ENCODE measurements at regions not wholly inside any gene's neighbourhood (a gene's known extent, or its start where the extent isn't known, plus 50 kb on each side); places are given as distances from the start of the nearest gene placed in this dataset.
A peak's percentile ranks its signal among the peaks of the same experiment; 100 is the strongest.
"Not testable (repeated sequence)": the region's sequence is repeated elsewhere in the genome, so short reads cannot be mapped to it uniquely, and the experiment has no call there.

GRCh38 chrX:109879991-109880390 lies 122.9 kb upstream of the TMEM164 start:
- no peak for DNase-seq (ENCODE audit: low read depth)

- no peak for DNase-seq (ENCODE audit: low read depth)
Measured at GRCh38 chrX:109880629-109881028, 122.3 kb upstream of the TMEM164 start.

- DNase-seq (ENCODE audit: low read depth), result peak; percentile 17
Measured at GRCh38 chrX:109886122-109886761, 116.7 kb upstream of the TMEM164 start.

GRCh38 chrX:109889289-109890006 lies 113.5 kb upstream of the TMEM164 start:
- DNase-seq (ENCODE audit: low read depth), result peak; percentile 35

- DNase-seq (ENCODE audit: low read depth), result no peak
Measured at GRCh38 chrX:109890300-109890699, 112.6 kb upstream of the TMEM164 start.

GRCh38 chrX:109890910-109891502 lies 111.9 kb upstream of the TMEM164 start:
- peak; percentile 38 for DNase-seq (ENCODE audit: low read depth)

GRCh38 chrX:109896024-109896423 lies 106.9 kb upstream of the TMEM164 start:
- not testable (repeated sequence) for DNase-seq (ENCODE audit: low read depth)

- peak; percentile 1 for DNase-seq (ENCODE audit: low read depth)
Measured at GRCh38 chrX:109902665-109903064, 100.2 kb upstream of the TMEM164 start.

- no peak for DNase-seq (ENCODE audit: low read depth)
Measured at GRCh38 chrX:109911046-109911445, 91.9 kb upstream of the TMEM164 start.

GRCh38 chrX:109912993-109913392 lies 89.9 kb upstream of the TMEM164 start:
- not testable (repeated sequence) for DNase-seq (ENCODE audit: low read depth)

GRCh38 chrX:109914114-109914849 lies 88.6 kb upstream of the TMEM164 start:
- no peak for DNase-seq (ENCODE audit: low read depth)

GRCh38 chrX:109918753-109919152 lies 84.2 kb upstream of the TMEM164 start:
- no peak for DNase-seq (ENCODE audit: low read depth)

GRCh38 chrX:109920325-109920724 lies 82.6 kb upstream of the TMEM164 start:
- no peak for DNase-seq (ENCODE audit: low read depth)

- DNase-seq (ENCODE audit: low read depth), result no peak
Measured at GRCh38 chrX:109920868-109921267, 82.0 kb upstream of the TMEM164 start.

- DNase-seq (ENCODE audit: low read depth), result no peak
Measured at GRCh38 chrX:109922190-109922589, 80.7 kb upstream of the TMEM164 start.

GRCh38 chrX:109925003-109925402 lies 77.9 kb upstream of the TMEM164 start:
- not testable (repeated sequence) for DNase-seq (ENCODE audit: low read depth)

- no peak for DNase-seq (ENCODE audit: low read depth)
Measured at GRCh38 chrX:109925656-109926055, 77.3 kb upstream of the TMEM164 start.

GRCh38 chrX:109926118-109926517 lies 76.8 kb upstream of the TMEM164 start:
- DNase-seq (ENCODE audit: low read depth), result no peak

GRCh38 chrX:109926743-109927662 lies 75.9 kb upstream of the TMEM164 start:
- DNase-seq (ENCODE audit: low read depth), result no peak

GRCh38 chrX:109927663-109928273 lies 75.1 kb upstream of the TMEM164 start:
- no peak for DNase-seq (ENCODE audit: low read depth)

All from fibroblast of gingiva (primary cell).